Activated CD4-positive, alpha-beta T cell treated with anti-CD3 and anti-CD28 coated beads, Interleukin-2, amount 10 ng/mL, durations not matched to agents 24 days and 14 days (primary cell): ENCODE measurements at regions not wholly inside any gene's neighbourhood (a gene's known extent, or its start where the extent isn't known, plus 50 kb on each side); places are given as distances from the start of the nearest gene placed in this dataset.
"Not testable (repeated sequence)": the region's sequence is repeated elsewhere in the genome, so short reads cannot be mapped to it uniquely, and the experiment has no call there.

Source experiments
- DNase-seq: peaks from one replicate; pipeline ENCODE4 v3.0.0; 2022
- H3K27ac Mint-ChIP-seq: one replicate; pipeline ENCODE4 v1.8.0; 2022; ENCODE audit warnings: mild to moderate bottlenecking, mixed read lengths
- H3K27me3 Mint-ChIP-seq: one replicate; pipeline ENCODE4 v1.8.0; 2022; ENCODE audit warnings: mixed read lengths
- H3K36me3 Mint-ChIP-seq: one replicate; pipeline ENCODE4 v1.8.0; 2022; ENCODE audit warnings: low read depth, mild to moderate bottlenecking, mixed read lengths
- H3K4me1 Mint-ChIP-seq: one replicate; pipeline ENCODE4 v1.8.0; 2021; ENCODE audit warnings: mixed read lengths
- H3K4me3 Mint-ChIP-seq: one replicate; pipeline ENCODE4 v1.8.0; 2022; ENCODE audit warnings: mild to moderate bottlenecking, moderate library complexity, mixed read lengths
- H3K9me3 Mint-ChIP-seq: one replicate; pipeline ENCODE4 v1.8.0; 2021; ENCODE audit warnings: mixed read lengths
- intact Hi-C: fragments of 100-400 bp; cut with micrococcal nuclease; formaldehyde crosslinking; loops from one replicate; pipeline ENCODE4 v1.15.1; 2023

- DNase-seq, result peak; percentile 32
- Mint-ChIP-seq H3K4me1 (no peaks in the 10 kb centered on the region), H3K9me3 (no peaks in the 10 kb centered on the region), H3K27me3 (no peaks in the 10 kb centered on the region), H3K4me3 (no peak overlapping the region), H3K27ac (no peak overlapping the region), H3K36me3 (no peaks in the 10 kb centered on the region)
- intact Hi-C loops, result no loop called here
These were observed 238.8 kb downstream of the ACTR3 start for GRCh38 chr2:114128725-114129124.

GRCh38 chr2:114132050-114132449 lies 242.2 kb downstream of the ACTR3 start:
- H3K9me3 Mint-ChIP-seq, intact Hi-C loops: not testable (repeated sequence)

GRCh38 chr2:114134146-114134545 lies 244.3 kb downstream of the ACTR3 start:
- Mint-ChIP-seq H3K27ac (no peak overlapping the region), H3K27me3 (no peaks in the 10 kb centered on the region), H3K9me3 (no peaks in the 10 kb centered on the region), H3K4me3 (no peak overlapping the region), H3K36me3 (no peaks in the 10 kb centered on the region), H3K4me1 (no peaks in the 10 kb centered on the region)
- intact Hi-C loops, result no loop called here
- DNase-seq, result no peak

More at GRCh38 chr2:114132050-114132449, 242.2 kb downstream of the ACTR3 start:
- not testable (repeated sequence) for H3K4me3 Mint-ChIP-seq, H3K36me3 Mint-ChIP-seq, H3K27ac Mint-ChIP-seq, H3K27me3 Mint-ChIP-seq, H3K4me1 Mint-ChIP-seq, DNase-seq

- no peaks in the 10 kb centered on the region for H3K4me1 Mint-ChIP-seq
- H3K9me3 Mint-ChIP-seq, result no peaks in the 10 kb centered on the region
- no peak overlapping the region for H3K27ac Mint-ChIP-seq
- intact Hi-C loops, result no loop called here
- no peaks in the 10 kb centered on the region for H3K36me3 Mint-ChIP-seq
- no peak for DNase-seq
- no peaks in the 10 kb centered on the region for H3K27me3 Mint-ChIP-seq
- no peak overlapping the region for H3K4me3 Mint-ChIP-seq
These were observed 249.7 kb downstream of the ACTR3 start for GRCh38 chr2:114139542-114139941.

- H3K9me3 Mint-ChIP-seq, result no peaks in the 10 kb centered on the region
- H3K4me3 Mint-ChIP-seq, result no peak overlapping the region
- H3K27ac Mint-ChIP-seq, result no peak overlapping the region
- no peak for DNase-seq
- H3K27me3 Mint-ChIP-seq, result no peaks in the 10 kb centered on the region
- no peaks in the 10 kb centered on the region for H3K4me1 Mint-ChIP-seq
- intact Hi-C loops, result no loop called here
- no peaks in the 10 kb centered on the region for H3K36me3 Mint-ChIP-seq
These were observed 266.6 kb downstream of the ACTR3 start for GRCh38 chr2:114156366-114157056.

- intact Hi-C loops, result no loop called here
- Mint-ChIP-seq H3K36me3 (no peaks in the 10 kb centered on the region), H3K27me3 (no peaks in the 10 kb centered on the region), H3K9me3 (no peaks in the 10 kb centered on the region), H3K4me1 (no peaks in the 10 kb centered on the region), H3K4me3 (no peak overlapping the region), H3K27ac (no peak overlapping the region)
- DNase-seq, result no peak
These were observed 267.1 kb downstream of the ACTR3 start for GRCh38 chr2:114157057-114157385.

GRCh38 chr2:114160263-114160981 lies 270.5 kb downstream of the ACTR3 start:
- Mint-ChIP-seq H3K36me3 (no peaks in the 10 kb centered on the region), H3K4me3 (no peak overlapping the region), H3K27me3 (no peaks in the 10 kb centered on the region), H3K4me1 (no peaks in the 10 kb centered on the region), H3K9me3 (no peaks in the 10 kb centered on the region), H3K27ac (no peak overlapping the region)
- intact Hi-C loops, result no loop called here
- DNase-seq, result no peak

- Mint-ChIP-seq H3K27ac (no peak overlapping the region), H3K4me3 (no peak overlapping the region), H3K27me3 (no peaks in the 10 kb centered on the region), H3K36me3 (no peaks in the 10 kb centered on the region), H3K9me3 (no peaks in the 10 kb centered on the region), H3K4me1 (no peaks in the 10 kb centered on the region)
- DNase-seq, result no peak
- intact Hi-C loops, result no loop called here
These were observed 271.5 kb downstream of the ACTR3 start for GRCh38 chr2:114161371-114161770.

GRCh38 chr2:114167799-114168198 lies 274.6 kb upstream of the DPP10 start:
- Mint-ChIP-seq H3K4me3 (no peak overlapping the region), H3K4me1 (no peaks in the 10 kb centered on the region), H3K9me3 (no peaks in the 10 kb centered on the region), H3K27me3 (no peaks in the 10 kb centered on the region), H3K27ac (no peak overlapping the region), H3K36me3 (no peaks in the 10 kb centered on the region)
- DNase-seq, result no peak
- intact Hi-C loops, result no loop called here

- no peaks in the 10 kb centered on the region for H3K27me3 Mint-ChIP-seq
- no peak overlapping the region for H3K27ac Mint-ChIP-seq
- DNase-seq, result no peak
- no peaks in the 10 kb centered on the region for H3K36me3 Mint-ChIP-seq
- H3K9me3 Mint-ChIP-seq, result no peaks in the 10 kb centered on the region
- no peak overlapping the region for H3K4me3 Mint-ChIP-seq
- intact Hi-C loops, result no loop called here
- H3K4me1 Mint-ChIP-seq, result no peaks in the 10 kb centered on the region
These were observed 272.4 kb upstream of the DPP10 start for GRCh38 chr2:114170070-114170469.

- no peak overlapping the region for H3K27ac Mint-ChIP-seq
- no peaks in the 10 kb centered on the region for H3K9me3 Mint-ChIP-seq
- no peaks in the 10 kb centered on the region for H3K36me3 Mint-ChIP-seq
- H3K4me3 Mint-ChIP-seq, result no peak overlapping the region
- H3K27me3 Mint-ChIP-seq, result no peaks in the 10 kb centered on the region
- intact Hi-C loops, result no loop called here
- no peak for DNase-seq
- no peaks in the 10 kb centered on the region for H3K4me1 Mint-ChIP-seq
These were observed 266.9 kb upstream of the DPP10 start for GRCh38 chr2:114175507-114175906.

GRCh38 chr2:114185501-114185900 lies 256.9 kb upstream of the DPP10 start:
- Mint-ChIP-seq H3K9me3 (no peaks in the 10 kb centered on the region), H3K4me3 (no peak overlapping the region), H3K4me1 (no peaks in the 10 kb centered on the region), H3K27ac (no peak overlapping the region), H3K27me3 (no peaks in the 10 kb centered on the region), H3K36me3 (no peaks in the 10 kb centered on the region)
- no peak for DNase-seq
- intact Hi-C loops, result no loop called here

GRCh38 chr2:114192362-114192761 lies 250.1 kb upstream of the DPP10 start:
- intact Hi-C loops, result no loop called here
- H3K9me3 Mint-ChIP-seq, result no peaks in the 10 kb centered on the region

GRCh38 chr2:114201781-114202180 lies 240.7 kb upstream of the DPP10 start:
- intact Hi-C loops, result no loop called here
- no peak overlapping the region for H3K27ac Mint-ChIP-seq

More at GRCh38 chr2:114192362-114192761, 250.1 kb upstream of the DPP10 start:
- DNase-seq, result no peak
- Mint-ChIP-seq H3K4me3 (no peak overlapping the region), H3K36me3 (no peaks in the 10 kb centered on the region), H3K27me3 (no peaks in the 10 kb centered on the region), H3K27ac (no peak overlapping the region), H3K4me1 (no peaks in the 10 kb centered on the region)

GRCh38 chr2:114203679-114204078 lies 238.8 kb upstream of the DPP10 start:
- no peaks in the 10 kb centered on the region for H3K9me3 Mint-ChIP-seq
- DNase-seq, result no peak
- H3K36me3 Mint-ChIP-seq, result no peaks in the 10 kb centered on the region
- no peak overlapping the region for H3K27ac Mint-ChIP-seq
- H3K27me3 Mint-ChIP-seq, result no peaks in the 10 kb centered on the region
- intact Hi-C loops, result no loop called here
- no peak overlapping the region for H3K4me3 Mint-ChIP-seq
- no peaks in the 10 kb centered on the region for H3K4me1 Mint-ChIP-seq

More at GRCh38 chr2:114201781-114202180, 240.7 kb upstream of the DPP10 start:
- H3K4me3 Mint-ChIP-seq, result no peak overlapping the region
- DNase-seq, result no peak
- no peaks in the 10 kb centered on the region for H3K9me3 Mint-ChIP-seq
- no peaks in the 10 kb centered on the region for H3K36me3 Mint-ChIP-seq
- no peaks in the 10 kb centered on the region for H3K4me1 Mint-ChIP-seq
- H3K27me3 Mint-ChIP-seq, result no peaks in the 10 kb centered on the region
